ENCODE measurements at regions not wholly inside any gene's neighbourhood (a gene's known extent, or its start where the extent isn't known, plus 50 kb on each side); places are given as distances from the start of the nearest gene placed in this dataset.

- no peak overlapping the region for H2AFZ ChIP-seq
- H3K9me3 ChIP-seq (ENCODE audit: control insufficient read depth, low read length) = no peaks in the 10 kb centered on the region
- TF ChIP-seq, protein P1, sequence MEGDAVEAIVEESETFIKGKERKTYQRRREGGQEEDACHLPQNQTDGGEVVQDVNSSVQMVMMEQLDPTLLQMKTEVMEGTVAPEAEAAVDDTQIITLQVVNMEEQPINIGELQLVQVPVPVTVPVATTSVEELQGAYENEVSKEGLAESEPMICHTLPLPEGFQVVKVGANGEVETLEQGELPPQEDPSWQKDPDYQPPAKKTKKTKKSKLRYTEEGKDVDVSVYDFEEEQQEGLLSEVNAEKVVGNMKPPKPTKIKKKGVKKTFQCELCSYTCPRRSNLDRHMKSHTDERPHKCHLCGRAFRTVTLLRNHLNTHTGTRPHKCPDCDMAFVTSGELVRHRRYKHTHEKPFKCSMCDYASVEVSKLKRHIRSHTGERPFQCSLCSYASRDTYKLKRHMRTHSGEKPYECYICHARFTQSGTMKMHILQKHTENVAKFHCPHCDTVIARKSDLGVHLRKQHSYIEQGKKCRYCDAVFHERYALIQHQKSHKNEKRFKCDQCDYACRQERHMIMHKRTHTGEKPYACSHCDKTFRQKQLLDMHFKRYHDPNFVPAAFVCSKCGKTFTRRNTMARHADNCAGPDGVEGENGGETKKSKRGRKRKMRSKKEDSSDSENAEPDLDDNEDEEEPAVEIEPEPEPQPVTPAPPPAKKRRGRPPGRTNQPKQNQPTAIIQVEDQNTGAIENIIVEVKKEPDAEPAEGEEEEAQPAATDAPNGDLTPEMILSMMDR (IDR thresholded peaks at IDR 0.05) = no peak
- H3K4me1 ChIP-seq = no peaks in the 10 kb centered on the region
- H3K9ac ChIP-seq = no peak overlapping the region
- H3K27ac ChIP-seq = no peak overlapping the region
- no peaks in the 10 kb centered on the region for H3K79me2 ChIP-seq
- no peaks in the 10 kb centered on the region for H3K27me3 ChIP-seq (ENCODE audit: control insufficient read depth, insufficient read depth, low read length)
- no peaks in the 10 kb centered on the region for H3K36me3 ChIP-seq (ENCODE audit: control insufficient read depth, insufficient read depth, low read length)
- H3K4me3 ChIP-seq (ENCODE audit: low read depth, low read length) = no peak overlapping the region
- no peak overlapping the region for H3K4me2 ChIP-seq (ENCODE audit: low read length)
These were observed 180.3 kb upstream of the GRB10 start for GRCh38 chr7:50962962-50963374.

GRCh38 chr7:50962281-50962883 lies 179.7 kb upstream of the GRB10 start:
- Histone ChIP-seq H3K9ac (no peak overlapping the region), H3K79me2 (no peaks in the 10 kb centered on the region), H3K27me3 (ENCODE audit: control insufficient read depth, insufficient read depth, low read length) (no peaks in the 10 kb centered on the region), H3K9me3 (ENCODE audit: control insufficient read depth, low read length) (no peaks in the 10 kb centered on the region), H3K36me3 (ENCODE audit: control insufficient read depth, insufficient read depth, low read length) (no peaks in the 10 kb centered on the region), H3K27ac (no peak overlapping the region), H2AFZ (no peak overlapping the region), H3K4me2 (ENCODE audit: low read length) (no peak overlapping the region), H3K4me3 (ENCODE audit: low read depth, low read length) (no peak overlapping the region), H3K4me1 (no peaks in the 10 kb centered on the region)
- TF ChIP-seq, protein P1 (IDR thresholded peaks at IDR 0.05) = no peak

DNA sequence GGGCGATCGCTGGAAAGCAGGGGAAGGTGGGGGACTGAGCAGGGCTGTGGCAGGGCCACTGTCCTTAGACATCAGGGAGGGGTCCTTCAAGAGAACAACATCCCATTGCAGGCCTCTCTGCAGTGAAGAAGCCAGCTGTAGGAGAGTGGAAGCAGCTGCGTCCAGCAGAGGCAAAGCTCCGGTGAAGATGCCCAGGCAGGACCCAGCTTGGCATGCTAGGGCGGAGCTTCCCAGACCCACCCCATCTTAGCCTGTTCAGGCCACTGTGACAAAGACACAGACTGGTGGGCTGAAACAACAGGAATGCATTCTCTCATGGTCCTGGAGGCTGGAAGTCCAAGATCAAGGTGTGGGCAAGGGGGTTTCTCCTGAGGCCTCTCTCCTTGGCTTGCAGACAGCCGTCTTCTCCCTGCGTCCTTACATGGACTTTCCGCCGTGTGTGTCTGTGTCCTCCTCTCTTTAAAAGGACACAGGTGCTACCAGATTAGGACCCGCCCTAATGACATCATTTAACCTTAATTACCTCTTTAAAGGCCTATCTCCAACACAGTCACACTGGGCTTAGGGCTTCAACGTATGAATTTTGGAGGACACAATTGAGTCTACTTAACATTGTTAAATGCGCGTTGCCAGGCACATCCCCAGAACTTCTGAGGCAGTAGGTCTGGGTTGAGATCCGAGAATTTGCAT lies 178.1 kb upstream of the GRB10 start:
- no peak overlapping the region for H3K4me3 ChIP-seq (ENCODE audit: low read depth, low read length)
- no peaks in the 10 kb centered on the region for H3K79me2 ChIP-seq
- H3K4me1 ChIP-seq = peaks cover 3% of the 10 kb centered on the region
- H3K27ac ChIP-seq = no peak overlapping the region
- no peak overlapping the region for H3K4me2 ChIP-seq (ENCODE audit: low read length)
- H3K9me3 ChIP-seq (ENCODE audit: control insufficient read depth, low read length) = no peaks in the 10 kb centered on the region
- TF ChIP-seq, protein P1 (IDR thresholded peaks at IDR 0.05) = no peak
- no peaks in the 10 kb centered on the region for H3K27me3 ChIP-seq (ENCODE audit: control insufficient read depth, insufficient read depth, low read length)
- no peaks in the 10 kb centered on the region for H3K36me3 ChIP-seq (ENCODE audit: control insufficient read depth, insufficient read depth, low read length)
- H2AFZ ChIP-seq = no peak overlapping the region
- no peak overlapping the region for H3K9ac ChIP-seq

DNA sequence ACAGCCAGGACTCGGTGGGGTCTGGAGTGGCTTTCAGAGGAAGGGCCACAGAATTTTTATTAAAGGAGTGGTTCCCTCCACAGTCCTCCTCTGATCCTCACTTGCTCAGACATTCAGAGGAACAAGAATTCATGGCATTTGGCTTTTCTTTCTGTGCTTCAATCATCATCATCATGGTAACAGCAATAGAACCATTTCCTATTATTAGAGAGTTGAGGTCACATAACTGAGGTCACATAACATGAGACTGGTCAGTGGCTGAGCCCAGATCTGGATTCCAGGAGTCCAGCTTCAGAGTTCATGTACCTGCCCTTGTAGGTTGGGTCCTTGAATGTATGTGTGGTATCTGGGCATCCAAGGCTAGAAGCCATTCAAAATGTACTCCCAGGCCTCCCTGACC lies 177.3 kb upstream of the GRB10 start:
- Histone ChIP-seq H3K36me3 (ENCODE audit: control insufficient read depth, insufficient read depth, low read length) (no peaks in the 10 kb centered on the region), H3K27ac (no peak overlapping the region), H3K79me2 (no peaks in the 10 kb centered on the region), H3K9me3 (ENCODE audit: control insufficient read depth, low read length) (no peaks in the 10 kb centered on the region), H3K4me2 (ENCODE audit: low read length) (no peak overlapping the region), H3K4me1 (peaks cover 3% of the 10 kb centered on the region), H3K4me3 (ENCODE audit: low read depth, low read length) (no peak overlapping the region), H2AFZ (no peak overlapping the region), H3K9ac (no peak overlapping the region), H3K27me3 (ENCODE audit: control insufficient read depth, insufficient read depth, low read length) (no peaks in the 10 kb centered on the region)
- TF ChIP-seq, protein P1 (IDR thresholded peaks at IDR 0.05) = no peak

DNA sequence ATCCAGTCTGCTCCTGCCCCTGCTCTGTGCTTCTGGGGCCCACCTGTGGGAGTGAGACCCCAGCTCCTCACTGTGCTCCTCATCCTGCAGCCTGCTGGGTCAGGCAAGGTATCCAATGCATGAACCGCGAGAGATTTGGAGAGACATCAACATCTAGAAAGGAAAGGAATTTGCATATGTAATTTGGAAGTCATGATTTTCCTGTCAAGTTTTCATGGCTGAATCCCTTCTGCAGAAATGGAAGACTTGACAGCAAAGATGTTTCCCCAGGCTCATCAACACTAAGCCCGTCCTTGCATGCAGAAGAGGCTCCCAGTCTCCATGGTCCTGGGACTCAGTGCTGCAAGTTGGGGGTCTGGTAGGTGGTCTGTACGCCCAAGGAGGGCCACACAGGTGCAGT lies 176.9 kb upstream of the GRB10 start:
- Histone ChIP-seq H3K9ac (no peak overlapping the region), H3K4me3 (ENCODE audit: low read depth, low read length) (no peak overlapping the region), H3K79me2 (no peaks in the 10 kb centered on the region), H3K36me3 (ENCODE audit: control insufficient read depth, insufficient read depth, low read length) (no peaks in the 10 kb centered on the region), H3K4me2 (ENCODE audit: low read length) (no peak overlapping the region), H2AFZ (no peak overlapping the region), H3K9me3 (ENCODE audit: control insufficient read depth, low read length) (no peaks in the 10 kb centered on the region), H3K4me1 (peaks cover 3% of the 10 kb centered on the region), H3K27ac (no peak overlapping the region), H3K27me3 (ENCODE audit: control insufficient read depth, insufficient read depth, low read length) (no peaks in the 10 kb centered on the region)
- TF ChIP-seq, protein P1 (IDR thresholded peaks at IDR 0.05) = no peak
